EH (cell line): ENCODE measurements at regions not wholly inside any gene's neighbourhood (a gene's known extent, or its start where the extent isn't known, plus 50 kb on each side); places are given as distances from the start of the nearest gene placed in this dataset.
"Not testable (repeated sequence)": the region's sequence is repeated elsewhere in the genome, so short reads cannot be mapped to it uniquely, and the experiment has no call there.

Source experiments
- DNase-seq: peaks from one replicate; pipeline ENCODE4 v3.0.0-alpha.2; 2015; ENCODE audit warnings: low read depth

DNA sequence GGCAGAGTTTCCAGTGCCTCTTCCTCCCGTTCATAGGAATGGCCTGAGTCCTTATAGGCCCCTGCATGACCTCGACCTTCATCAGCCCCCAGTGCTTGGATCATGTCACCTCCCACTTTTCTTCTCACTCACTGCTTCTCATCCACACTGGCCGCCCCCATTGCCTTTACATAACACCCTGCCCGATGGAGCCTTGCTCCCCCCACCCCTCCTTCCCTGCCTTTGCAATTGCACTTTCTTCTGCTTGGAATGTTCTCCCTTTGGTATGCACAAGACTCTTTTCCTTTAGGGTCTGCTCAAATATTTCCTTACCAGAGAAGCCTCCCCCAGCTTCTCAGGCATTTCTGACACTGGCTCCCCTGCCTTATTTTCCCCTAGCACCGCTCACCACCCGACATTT is 125.2 kb upstream of the KCNJ6 start:
- no peak for DNase-seq

DNA sequence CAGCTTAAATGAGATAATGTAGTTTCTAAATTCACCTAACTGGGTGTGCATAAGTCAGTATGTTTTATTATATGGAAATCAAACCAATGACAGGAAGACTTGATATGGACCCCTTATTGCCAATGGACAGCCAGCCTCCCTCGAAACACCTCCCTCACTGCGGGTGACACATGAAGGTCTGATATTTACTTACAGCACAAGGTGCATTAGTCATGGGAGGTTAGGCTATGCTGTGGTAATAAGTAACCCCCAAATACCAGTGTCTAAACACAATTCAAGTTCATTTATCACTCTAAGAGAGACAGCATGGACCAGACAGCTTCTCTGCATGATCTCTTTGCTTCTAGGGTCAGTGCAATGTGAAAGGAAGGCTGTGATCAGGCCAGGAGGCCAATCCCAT is 126.0 kb upstream of the KCNJ6 start:
- DNase-seq = no peak

DNA sequence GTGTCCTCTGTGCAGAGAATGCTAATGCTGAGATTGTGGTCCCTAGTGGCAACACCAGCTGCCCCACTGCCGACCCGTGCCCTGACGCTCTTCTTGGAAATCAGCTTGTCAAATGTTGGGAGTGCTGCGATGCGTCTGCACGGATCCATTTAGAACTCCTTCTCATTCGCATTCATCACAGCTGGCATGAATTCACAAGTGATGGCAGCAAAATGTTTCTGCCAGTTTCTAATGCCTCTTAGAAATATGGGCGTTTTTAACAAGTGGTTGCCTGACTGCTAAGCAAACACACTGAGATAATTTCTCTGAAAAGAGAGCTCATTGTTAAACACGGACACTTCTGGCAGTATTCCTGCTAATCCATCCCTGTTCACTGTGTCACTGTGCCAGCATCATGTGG is 131.9 kb upstream of the KCNJ6 start:
- DNase-seq = no peak

DNA sequence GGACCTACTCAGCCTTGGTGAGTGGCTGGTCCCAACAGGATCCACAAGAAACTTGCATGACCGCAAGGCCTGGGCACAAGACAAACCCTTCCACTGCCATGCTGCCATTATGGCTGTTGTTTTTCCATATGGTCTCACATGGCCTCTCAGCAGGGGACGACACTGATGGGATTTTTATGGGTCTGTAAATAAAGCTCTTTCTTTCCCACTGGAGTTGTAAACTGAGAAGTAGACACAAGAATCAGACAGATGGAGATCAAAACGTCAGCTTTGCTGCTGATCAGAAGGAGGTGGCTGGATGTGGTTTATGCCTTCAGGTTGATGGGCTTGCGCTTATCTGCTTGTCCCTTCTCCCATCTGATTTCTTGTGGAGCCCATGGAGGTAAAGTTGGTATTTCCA is 138.1 kb upstream of the KCNJ6 start:
- DNase-seq = no peak

DNA sequence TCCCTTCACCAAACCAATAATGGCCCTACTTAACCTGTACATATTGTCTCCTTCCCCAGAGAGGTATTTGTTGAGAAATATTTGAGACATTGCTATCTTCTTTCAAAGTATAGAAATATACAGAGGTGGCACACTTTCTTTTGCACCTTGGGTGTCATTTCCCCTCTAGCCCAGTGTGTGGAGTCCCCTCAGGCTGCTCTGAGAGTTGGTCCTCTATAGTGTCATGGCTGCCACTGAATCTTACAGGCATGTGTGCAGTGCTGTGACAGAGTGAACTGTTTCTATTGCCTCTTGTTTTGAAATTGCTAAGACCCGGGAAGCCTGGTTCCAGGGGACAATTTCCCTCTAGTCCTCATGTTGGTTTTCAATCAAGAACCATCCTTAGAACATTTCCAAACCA is 140.2 kb upstream of the KCNJ6 start:
- no peak for DNase-seq

DNA sequence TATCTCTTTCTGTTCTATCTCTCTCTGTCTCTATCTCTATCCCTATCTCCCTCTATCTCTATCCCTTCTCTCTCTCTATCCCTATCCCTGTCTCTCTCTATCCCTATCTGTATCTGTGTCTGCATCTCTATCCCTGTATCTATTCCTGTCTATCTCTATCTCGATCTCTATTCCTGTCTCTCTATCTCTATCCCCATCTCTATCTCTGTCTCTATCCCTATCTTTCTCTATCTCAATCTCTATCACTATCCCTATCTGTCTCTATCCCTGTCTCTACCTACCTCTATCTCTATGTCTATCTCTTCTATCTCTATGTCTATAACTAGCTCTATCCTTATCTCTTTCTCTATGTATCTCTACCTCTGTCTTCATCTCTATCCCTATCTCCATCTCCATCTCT is 141.4 kb upstream of the KCNJ6 start:
- DNase-seq = no peak

DNA sequence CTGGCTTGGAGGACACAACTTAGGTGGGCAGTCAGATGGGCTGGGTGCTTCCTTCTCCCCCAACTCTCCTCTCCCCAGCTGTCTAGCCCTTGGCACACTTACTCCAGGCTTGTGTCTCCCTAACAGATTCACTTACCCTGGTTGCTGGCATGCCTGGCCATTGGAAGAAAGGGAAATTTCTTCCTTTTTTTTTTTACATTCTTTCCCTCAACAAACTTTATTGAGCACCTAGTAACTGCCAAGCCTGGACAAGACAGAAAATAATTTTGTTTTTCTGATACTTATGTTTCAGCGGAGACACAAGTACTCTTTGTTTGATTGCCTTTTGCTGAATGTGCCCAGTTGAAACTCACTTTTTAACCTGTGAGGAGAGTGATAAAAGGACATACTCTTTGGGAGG is 144.3 kb upstream of the KCNJ6 start:
- DNase-seq = no peak

DNA sequence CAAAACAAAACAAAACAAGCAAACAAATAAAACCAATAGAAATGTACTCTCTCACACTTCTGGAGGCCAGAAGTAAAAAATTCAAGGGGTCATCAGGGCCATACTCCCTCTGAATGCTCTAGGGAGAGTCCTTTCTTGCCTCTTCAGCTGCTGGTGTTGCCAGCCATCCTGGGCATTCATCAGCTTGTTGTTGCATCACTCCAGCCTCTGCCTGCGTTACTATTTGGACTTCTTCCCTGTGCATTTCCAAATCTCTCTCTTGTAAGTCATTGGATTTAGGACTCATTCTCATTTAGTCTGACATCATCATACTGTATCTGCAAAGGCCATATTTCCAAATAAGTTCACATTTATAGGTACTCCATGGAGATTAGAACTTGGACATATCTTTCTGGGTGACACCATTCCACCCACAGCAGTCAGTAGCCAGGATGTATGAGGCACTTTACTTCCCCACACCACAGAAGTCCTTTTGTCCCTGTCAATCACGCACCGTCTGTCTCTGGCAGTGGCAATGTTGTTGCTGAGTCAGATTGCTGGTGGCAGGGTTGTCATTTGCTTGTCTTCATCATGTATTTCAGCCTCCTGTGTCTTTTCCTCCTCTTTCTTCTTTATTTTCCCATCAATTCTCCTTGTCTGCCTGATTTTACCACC is 151.0 kb upstream of the KCNJ6 start:
- no peak for DNase-seq

DNA sequence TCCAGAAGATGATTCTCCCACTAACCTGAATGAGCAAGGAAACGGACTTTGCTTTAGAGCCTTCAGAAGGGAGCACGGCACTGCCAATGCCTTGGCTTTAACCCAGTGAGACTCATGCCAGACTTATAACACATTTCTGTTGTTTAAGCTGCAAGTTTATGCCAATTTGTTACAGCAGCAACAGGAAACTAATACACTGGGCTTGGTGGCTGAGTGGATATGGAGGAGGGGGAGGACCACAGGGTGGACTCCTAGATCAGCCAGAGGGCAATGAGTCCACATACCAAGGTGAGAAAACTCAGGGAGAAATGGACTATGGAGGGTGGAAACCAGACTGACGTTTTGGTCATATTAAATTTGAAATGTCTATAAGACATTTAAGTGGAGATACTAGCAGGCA is 156.2 kb upstream of the KCNJ6 start:
- DNase-seq = no peak

DNA sequence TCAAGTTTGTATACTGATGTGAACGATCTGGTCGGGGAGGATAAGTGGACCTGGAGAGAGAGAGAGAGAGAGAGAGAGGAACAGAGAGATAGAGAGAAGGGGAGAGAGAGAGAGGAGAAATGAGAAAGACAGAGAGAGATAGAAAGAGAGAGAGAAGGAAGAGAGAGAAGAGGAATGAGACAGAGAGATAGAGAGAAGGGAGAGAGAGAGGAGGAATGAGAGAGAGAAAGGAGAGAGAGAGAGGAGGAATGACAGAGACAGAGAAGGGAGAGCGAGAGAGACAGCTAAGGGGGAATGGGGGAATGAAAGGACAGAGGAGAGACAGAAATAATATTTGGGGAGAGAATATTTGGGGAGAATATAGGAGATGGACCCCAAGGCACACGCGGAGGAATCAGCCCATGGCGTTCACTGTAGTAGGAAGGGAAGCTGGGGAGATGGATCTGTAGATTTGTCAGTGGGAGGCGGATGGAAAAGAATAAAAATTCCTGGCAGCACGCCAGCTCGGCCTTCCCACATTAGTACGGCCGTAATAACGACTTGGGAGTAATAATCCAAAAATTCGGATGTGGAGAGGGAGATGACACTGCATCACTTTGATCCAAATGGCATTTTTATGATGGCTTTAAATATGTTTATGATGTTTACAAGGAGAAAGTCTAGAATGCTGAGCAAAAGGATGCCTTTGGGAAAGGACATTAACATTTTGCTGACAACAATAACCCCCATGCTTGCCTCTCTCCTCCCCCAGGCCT is 159.8 kb upstream of the KCNJ6 start:
- peak; percentile 10 for DNase-seq

DNA sequence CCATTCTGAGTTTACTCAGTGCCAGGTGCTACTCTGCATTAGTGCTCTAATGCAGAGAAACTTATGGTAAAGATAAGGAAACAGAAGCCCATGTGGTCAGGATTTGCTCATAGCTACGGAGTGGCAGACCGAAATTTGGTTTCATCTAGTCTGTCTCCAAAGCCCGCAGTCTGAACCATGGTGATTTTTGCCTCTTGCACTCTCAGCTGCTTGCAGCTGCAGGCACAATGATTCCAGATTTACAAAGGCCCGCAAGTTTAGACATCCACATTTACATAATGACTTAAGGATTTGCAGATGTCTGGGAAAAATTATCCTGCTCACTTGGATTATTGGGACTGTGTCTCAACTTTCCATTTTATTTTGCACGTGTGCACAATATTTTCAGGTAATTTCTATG is 161.3 kb upstream of the KCNJ6 start:
- DNase-seq = no peak

DNA sequence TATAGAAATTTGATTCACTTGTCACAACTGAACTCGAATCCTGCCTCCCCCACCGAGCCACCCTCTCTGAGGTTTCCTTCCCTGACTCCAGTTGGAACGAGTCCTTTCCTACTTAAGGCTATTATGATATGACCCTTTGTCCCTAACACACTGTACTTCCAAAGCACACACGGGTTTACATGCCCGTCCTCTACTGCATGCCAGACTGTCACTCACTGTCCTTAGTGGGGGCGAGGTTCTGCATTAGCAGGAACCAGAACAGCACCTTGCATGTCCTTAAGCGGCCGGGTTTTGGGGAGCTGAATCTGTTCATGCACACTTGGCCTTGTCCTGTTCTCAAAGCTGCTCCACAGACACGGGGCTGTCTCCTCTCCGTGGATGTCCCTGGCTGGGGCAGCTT is 164.6 kb upstream of the KCNJ6 start:
- no peak for DNase-seq

DNA sequence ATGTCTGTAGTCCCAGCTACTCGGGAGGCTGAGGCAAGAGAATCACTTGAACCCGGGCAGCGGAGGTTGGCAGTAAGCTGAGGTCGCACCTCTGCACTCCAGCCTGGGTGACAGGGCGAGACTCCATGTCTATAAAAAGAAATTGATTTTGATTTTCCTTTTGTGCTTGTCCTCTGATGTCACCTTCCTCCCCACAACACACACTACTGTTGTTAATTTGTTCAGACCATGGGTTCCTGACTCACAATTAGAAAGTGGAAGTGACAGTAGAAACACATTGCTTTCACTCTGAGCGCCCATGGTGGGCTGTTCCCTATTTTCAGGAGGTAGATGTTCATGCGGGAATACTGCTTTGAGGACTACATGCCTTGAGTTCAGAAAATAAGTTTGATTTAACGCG is 165.5 kb upstream of the KCNJ6 start:
- DNase-seq = no peak

DNA sequence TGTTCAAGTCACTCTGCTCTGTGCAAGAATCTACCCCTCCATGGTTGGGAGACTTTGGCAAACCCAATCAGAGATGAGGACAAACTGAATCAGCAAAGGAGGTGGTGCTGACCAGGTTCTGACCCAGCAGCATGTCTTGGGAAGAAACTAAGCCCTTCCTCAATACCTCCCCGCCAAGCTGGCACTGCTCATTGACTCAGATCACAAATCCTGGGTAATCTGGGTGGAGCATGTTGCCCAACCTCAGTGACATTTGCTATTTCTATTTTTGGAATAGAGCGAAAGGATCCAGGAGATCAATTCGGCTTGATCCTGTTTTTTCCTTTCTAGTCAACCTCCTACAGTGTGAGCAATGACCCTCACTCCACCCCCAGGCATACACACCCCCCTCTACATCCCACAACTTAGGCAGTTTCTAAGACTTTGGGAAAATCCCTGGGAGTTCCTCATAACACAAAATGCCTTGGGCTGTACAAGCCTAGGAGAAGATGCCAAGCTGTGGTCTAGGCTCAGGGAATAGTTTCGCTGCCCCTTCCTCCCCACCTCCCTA is 166.8 kb upstream of the KCNJ6 start:
- DNase-seq = no peak

DNA sequence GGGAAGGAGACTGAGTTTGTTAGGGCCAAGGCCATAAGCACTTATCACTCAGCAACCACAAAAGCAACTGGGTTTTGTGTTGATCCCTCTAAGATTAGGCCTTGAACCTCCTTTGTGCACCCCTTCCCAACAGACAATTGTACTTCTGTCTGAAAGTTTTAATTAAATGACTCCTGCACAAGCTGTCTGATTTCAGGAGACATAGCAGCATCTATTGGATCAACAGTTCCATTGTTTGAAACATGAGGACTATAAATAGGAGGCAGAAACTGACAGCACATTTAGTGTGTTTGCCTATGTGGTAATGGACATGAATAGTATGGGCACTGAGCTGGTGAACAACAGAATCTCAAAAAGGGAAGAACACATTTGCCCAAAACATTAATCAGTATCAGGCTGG is 167.3 kb upstream of the KCNJ6 start:
- DNase-seq = no peak

DNA sequence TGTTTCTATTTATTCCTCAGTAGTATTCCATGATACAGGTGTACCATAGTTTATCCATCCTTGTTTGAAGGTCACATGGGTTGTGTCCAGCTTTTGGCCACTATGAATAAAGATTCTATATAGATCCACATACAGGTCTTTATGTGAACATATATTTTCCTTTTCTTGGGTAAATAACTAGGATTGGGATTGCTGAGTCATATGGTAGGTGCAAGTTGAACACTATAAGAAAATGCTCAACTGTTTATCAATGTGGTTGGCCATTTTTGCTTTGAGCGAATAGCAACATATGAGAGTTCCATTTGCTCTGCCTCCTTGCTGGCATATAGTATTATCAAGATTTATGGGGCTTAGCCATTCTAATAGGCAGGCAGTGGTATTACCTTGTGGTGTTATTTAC is 170.2 kb upstream of the KCNJ15 start:
- DNase-seq = no peak

DNA sequence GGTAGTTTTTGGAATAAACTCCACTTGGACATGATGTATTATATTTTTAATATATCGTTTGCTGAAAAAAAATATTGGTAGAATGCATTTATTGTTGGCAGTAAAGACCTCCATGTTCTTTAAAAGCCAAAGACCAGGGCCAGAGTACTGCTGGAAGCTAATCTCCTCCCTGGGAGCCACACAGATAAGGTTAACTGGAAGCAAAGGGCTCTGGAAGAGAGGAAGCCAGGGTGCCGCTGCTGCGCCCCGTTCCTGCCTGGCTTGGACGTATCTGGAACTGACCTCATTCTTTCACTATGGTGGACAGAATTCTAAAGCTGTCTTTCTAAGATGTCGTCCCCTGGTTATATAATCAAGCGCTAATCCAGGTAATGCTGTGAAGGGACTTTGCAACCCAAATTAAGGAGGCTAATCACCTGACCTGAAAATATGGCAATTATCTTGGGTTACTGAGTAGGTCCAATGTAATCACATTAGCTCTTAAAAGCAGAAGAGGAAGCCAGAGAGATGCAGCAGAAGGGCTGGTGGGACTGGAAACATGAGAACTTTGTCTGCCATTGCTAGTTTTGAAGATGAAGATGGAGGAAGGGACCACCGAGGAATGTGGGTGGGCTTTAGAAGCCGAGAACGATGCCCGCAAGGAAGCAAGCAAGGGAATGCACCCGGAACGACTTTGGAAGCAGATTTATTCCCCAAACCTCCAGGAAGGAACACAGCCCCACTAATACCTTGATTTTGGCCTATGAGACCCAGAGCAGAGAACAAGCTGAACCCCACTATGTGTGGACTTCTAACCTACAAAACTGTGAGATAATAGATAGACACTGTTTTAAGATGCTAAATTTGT is 167.7 kb upstream of the KCNJ15 start:
- DNase-seq = no peak

DNA sequence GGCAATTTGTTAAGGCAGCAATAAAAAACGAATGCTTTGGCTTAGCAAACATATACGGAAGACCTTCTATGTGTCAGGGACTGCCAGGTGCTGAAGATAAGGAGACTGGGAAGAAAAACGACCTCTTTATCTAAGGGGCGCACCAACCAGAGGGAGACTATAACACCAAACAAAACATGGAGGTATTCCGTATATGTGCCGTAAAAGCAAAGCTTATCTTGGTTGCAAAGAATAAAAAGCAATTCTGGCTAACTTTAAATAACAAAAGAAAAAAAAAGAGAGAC is 167.1 kb upstream of the KCNJ15 start:
- DNase-seq = no peak

DNA sequence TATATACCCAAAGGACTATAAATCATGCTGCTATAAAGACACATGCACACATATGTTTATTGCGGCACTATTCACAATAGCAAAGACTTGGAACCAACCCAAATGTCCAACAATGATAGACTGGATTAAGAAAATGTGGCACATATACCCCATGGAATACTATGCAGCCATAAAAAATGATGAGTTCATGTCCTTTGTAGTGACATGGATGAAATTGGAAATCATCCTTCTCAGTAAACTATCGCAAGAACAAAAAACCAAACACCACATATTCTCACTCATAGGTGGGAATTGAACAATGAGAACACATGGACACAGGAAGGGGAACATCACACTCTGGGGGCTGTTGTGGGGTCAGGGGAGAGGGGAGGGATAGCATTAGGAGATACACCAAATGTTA is 165.7 kb upstream of the KCNJ15 start:
- not testable (repeated sequence) for DNase-seq

DNA sequence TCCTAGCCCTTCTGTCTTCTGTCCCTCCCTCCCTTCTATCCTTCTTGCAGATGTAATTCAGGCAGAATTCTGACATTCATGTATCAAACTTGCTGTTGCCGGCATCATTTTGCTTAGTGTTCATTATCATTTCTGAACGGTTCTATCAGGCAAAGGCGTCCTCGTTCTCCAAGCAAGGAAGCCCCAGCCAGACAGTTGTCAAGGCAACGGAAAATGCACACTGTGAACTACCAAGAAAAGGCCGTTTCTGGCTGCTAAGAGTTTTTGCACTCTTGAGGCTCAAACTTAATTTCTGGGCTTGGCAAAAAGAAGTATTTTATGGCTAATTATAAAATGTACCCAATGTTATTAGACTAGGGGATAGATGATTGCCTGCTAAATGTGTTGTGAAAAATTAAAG is 164.7 kb upstream of the KCNJ15 start:
- DNase-seq = no peak

DNA sequence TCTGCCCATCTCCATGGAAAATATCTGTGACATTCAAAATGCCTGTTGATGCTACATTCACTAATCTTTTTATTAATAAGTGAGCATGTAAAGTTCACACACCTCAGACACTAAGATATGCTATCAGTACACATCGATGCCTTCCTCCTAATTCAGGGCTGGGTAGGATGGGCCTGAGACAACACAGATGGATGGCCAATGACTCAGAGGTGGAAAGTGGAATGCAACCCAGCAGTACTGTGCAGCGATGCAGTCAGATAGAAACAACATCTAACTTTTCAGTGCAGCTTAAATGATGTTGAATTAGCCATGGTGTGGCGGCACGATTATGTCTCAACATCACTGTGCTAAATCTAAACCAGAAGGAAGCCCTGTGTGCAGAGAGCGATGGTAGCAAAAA is 161.6 kb upstream of the KCNJ15 start:
- peak; percentile 4 for DNase-seq

DNA sequence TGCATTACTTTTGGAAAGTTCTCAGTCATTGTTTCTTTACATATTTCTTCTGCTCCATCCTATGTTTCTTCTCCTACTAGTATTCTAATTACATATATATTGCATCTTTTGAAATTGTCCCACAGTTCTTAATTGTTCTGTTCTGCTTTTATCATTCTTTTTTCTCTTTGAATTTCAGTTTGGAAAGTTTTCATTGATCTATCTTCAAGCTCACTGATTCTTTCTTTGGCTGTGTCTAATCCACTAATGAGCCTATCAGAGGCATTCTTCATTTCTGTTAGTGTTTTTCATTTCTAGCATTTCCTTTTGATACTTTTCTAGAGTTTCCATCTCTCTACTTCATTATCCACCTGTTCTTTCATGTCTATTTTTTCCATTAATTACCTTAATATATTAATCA is 159.0 kb upstream of the KCNJ15 start:
- DNase-seq = no peak

DNA sequence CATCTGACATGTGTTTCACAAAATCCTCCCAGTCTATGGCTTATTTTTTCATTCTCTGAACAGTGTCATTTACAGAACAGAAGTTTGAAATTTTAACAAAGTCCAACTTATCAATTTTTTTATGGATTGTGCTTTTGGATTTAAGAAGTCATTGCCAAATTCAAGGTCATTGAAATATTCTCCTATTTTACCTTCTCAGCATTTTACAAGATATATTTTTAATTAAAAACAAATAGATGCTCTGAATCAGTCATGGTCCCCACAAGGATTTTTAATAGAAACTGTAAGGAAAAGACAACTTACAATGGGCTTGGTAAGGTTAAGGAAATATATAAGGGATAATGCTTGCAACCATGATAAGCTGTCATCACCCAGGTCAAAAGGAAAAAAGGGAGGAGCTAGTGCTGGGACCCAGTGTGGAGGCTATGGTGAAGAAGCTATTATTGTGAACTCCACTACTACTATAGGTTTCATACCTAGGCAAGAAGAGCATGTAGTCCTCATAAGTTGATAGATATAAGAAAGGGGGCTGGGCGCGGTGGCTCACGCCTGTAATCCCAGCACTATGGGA is 144.5 kb upstream of the KCNJ15 start:
- no peak for DNase-seq
